GM13977 (cell line): ENCODE measurements at regions not wholly inside any gene's neighbourhood (a gene's known extent, or its start where the extent isn't known, plus 50 kb on each side); places are given as distances from the start of the nearest gene placed in this dataset.

Source experiments
- DNase-seq: peaks from one replicate; pipeline ENCODE4 v3.0.0; 2012; ENCODE audit warnings: low spot score
- CTCF ChIP-seq: IDR thresholded peaks from 2 replicates; pipeline ENCODE4 v1.5.1; 2012; ENCODE audit warnings: mild to moderate bottlenecking, control low read depth; ENCODE audit not compliant: insufficient read depth; ENCODE audit errors: extremely low read depth, missing control alignments
- in situ Hi-C: fragments of 300-500 bp; cut with MboI; formaldehyde crosslinking; loops from one replicate; pipeline ENCODE4 v1.12.0; 2022; ENCODE audit warnings: low sequenced_read_pairs, low pct_unique_long_range_greater_than_20kb, mixed read lengths, inconsistent platforms; ENCODE audit not compliant: unreplicated experiment

- no peak for TF ChIP-seq CTCF
- DNase-seq, result no peak
- in situ Hi-C loops, result no loop called here
These were observed 405.6 kb downstream of the NPHP4 start for GRCh38 chr1:5586629-5587028.

GRCh38 chr1:5585256-5585655 is 407.0 kb downstream of the NPHP4 start:
- no peak for TF ChIP-seq CTCF
- in situ Hi-C loops, result no loop called here
- no peak for DNase-seq

GRCh38 chr1:5580926-5581325 is 411.3 kb downstream of the NPHP4 start:
- no peak for TF ChIP-seq CTCF
- in situ Hi-C loops, result no loop called here
- DNase-seq, result no peak

- in situ Hi-C loops, result no loop called here
- no peak for DNase-seq
- no peak for TF ChIP-seq CTCF
These were observed 412.3 kb downstream of the NPHP4 start for GRCh38 chr1:5579966-5580365.

GRCh38 chr1:5578690-5579089 is 413.5 kb downstream of the NPHP4 start:
- in situ Hi-C loops, result no loop called here
- DNase-seq, result no peak
- no peak for TF ChIP-seq CTCF

GRCh38 chr1:5577255-5578040 is 414.8 kb downstream of the NPHP4 start:
- in situ Hi-C loops, result no loop called here
- TF ChIP-seq CTCF, result no peak
- DNase-seq, result no peak
